ENCODE measurements at regions not wholly inside any gene's neighbourhood (a gene's known extent, or its start where the extent isn't known, plus 50 kb on each side); places are given as distances from the start of the nearest gene placed in this dataset.

- peak; percentile 5 for TF ChIP-seq POLR2A (IDR thresholded peaks at IDR 0.05)
- TF ChIP-seq, protein P1, sequence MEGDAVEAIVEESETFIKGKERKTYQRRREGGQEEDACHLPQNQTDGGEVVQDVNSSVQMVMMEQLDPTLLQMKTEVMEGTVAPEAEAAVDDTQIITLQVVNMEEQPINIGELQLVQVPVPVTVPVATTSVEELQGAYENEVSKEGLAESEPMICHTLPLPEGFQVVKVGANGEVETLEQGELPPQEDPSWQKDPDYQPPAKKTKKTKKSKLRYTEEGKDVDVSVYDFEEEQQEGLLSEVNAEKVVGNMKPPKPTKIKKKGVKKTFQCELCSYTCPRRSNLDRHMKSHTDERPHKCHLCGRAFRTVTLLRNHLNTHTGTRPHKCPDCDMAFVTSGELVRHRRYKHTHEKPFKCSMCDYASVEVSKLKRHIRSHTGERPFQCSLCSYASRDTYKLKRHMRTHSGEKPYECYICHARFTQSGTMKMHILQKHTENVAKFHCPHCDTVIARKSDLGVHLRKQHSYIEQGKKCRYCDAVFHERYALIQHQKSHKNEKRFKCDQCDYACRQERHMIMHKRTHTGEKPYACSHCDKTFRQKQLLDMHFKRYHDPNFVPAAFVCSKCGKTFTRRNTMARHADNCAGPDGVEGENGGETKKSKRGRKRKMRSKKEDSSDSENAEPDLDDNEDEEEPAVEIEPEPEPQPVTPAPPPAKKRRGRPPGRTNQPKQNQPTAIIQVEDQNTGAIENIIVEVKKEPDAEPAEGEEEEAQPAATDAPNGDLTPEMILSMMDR (IDR thresholded peaks at IDR 0.05) = no peak
Observed at GRCh38 chr11:95338430-95338991, 107.5 kb upstream of the SESN3 start.

Data from ovary (tissue), 3 donors.